ENCODE measurements at regions not wholly inside any gene's neighbourhood (a gene's known extent, or its start where the extent isn't known, plus 50 kb on each side); places are given as distances from the start of the nearest gene placed in this dataset.
"Not testable (repeated sequence)": the region's sequence is repeated elsewhere in the genome, so short reads cannot be mapped to it uniquely, and the experiment has no call there.

DNA sequence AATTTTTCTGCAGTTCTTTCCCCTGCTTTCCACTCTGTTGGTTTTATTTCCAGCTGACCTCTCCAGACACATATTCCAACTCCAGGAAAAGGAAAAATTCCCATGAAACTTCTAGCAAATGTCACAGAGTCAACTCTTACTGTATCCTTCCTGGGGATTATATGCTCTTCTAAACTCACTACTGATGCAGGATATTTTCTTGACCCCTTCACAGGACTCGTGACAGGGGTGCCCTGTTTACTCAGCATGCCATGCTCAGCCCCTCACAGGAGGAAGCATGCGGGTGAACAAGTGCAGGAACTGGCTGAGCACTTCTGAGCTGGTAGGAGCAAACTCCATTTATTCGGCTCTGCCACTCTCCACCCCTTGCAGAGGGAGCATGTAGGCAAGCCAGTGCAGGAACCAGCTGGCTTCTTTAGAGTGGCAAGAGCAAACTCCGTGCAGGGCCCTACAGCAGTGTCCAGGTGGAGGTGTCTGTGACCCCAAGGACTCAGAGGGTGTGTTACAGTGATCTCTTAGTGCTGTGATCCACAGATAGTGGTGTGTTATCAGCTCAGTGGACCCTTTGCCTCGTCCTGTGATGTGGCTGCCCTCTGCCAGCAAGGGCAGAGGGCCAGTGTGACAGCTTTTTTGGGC is 413.6 kb upstream of the GRM7 start:
- ATAC-seq (no peak), DNase-seq (no peak)
- intact Hi-C loops (cut with micrococcal nuclease) = no loop called here

DNA sequence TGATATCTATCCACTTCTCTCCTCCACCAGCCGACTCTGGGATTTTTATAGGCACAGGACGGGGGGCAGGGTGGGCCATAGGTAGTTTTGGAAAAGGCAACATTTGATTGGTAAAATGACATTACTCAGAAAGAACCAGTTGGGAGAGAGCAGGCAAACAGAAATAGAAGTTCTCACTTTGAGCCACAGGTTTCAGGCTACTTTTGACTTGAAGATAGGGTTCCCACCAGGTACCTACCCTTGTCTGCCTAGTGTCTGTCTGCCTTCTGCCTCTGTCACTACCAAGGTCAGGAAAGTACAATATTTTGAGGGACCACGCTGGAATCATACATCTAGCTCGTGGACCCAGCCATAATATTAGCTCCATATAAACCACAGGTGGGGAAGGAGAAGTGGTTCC is 412.9 kb upstream of the GRM7 start:
- ATAC-seq = no peak
- no peak for DNase-seq
- intact Hi-C loops (cut with micrococcal nuclease) = no loop called here

DNA sequence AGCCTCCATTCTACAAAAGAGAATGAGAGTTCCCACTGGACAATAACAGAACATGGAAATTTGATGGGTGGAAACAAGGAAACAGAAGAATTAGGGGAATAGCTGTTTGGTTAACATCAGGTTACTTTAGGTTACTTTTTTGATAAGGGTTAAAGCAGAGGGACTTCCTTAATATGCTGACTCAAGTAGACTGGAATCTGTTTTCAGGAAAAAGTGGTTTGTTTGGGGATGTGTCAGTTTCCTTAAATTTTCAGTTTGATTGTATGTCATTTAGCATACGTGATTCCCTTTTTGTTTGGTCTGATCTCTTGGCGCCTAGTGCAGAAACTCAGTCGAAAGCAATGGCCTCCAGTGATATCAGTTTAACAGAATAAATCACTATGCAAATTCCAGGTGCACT is 411.8 kb upstream of the GRM7 start:
- ATAC-seq = no peak
- DNase-seq = no peak
- intact Hi-C loops (cut with micrococcal nuclease) = no loop called here

- intact Hi-C loops (cut with micrococcal nuclease) = no loop called here
- no peak for ATAC-seq
- no peak for DNase-seq
These were observed 407.9 kb upstream of the GRM7 start for GRCh38 chr3:6452974-6453373.

- intact Hi-C loops (cut with micrococcal nuclease) = no loop called here
- ATAC-seq = no peak
- DNase-seq = no peak
These were observed 405.9 kb upstream of the GRM7 start for GRCh38 chr3:6455031-6455430.

DNA sequence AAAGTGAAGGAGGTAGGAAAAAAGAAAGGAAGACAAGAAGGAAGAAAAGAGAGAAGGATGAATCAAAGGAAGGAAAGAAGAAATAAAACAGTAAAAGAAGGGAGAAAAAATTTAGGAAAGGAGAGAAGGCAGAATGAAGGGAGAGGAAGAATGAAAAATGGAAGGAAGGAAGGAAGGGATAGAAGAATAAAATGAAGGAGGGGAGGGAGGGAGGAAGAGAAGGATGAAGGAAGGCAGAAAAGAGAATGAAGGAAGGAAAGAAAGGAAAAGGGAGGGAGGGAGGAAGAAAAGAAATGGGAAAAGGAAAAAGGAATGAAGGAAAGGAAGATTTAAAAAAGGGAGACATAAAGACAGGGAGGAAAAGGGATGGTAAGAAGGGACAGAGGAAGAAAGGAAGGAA is 393.7 kb upstream of the GRM7 start:
- intact Hi-C loops (cut with micrococcal nuclease) = no loop called here
- no peak for DNase-seq
- ATAC-seq = no peak

DNA sequence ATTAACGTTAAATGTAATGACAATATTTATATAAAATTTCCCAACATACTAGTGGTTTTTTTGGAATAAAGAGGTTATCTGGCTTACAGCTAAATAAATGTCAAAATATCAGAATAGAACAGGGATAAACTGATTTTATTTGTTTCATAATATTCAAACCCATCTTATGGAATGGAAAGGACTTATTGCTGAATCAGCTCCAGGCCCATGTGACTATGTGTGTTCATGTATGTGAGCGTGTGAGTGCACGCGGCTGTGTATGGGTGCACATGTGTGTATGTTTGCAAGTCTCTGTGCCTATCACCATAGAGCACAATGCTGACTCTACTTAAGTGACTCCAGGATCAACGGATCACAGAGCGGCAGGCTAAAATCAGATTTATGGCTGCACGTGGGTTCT is 392.3 kb upstream of the GRM7 start:
- intact Hi-C loops (cut with micrococcal nuclease) = no loop called here
- no peak for DNase-seq
- ATAC-seq = no peak

- DNase-seq (no peak), ATAC-seq (no peak)
- intact Hi-C loops (cut with micrococcal nuclease) = no loop called here
These were observed 389.2 kb upstream of the GRM7 start for GRCh38 chr3:6471744-6472143.

DNA sequence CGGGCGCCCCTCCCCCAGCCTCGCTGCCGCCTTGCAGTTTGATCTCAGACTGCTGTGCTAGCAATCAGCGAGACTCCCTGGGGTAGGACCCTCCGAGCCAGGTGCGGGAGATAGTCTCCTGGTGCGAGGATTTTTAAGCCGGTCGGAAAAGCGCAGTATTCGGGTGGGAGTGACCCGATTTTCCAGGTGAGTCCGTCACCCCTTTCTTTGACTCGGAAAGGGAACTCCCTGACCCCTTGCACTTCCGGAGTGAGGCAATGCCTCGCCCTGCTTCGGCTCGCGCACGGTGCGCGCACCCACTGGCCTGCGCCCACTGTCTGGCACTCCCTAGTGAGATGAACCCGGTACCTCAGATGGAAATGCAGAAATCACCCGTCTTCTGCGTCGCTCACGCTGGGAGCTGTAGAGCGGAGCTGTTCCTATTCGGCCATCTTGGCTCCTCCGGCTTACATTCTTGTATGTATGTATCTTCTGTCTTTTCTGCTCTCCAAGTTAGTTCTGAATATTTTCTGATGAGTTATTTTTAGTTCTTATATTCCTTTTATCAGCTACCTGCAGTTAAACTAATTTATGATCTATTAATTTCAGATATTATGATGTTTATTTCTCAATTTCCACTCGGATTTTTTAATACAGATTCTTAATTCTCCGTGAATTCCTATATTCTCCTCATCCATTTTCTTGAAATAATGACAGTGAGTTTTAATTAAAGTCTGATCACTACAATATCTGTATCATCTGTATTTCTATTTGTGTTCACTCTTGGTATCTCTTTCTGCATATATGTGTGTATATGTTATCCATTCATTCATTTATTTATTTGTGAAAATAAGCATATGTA is 370.2 kb upstream of the GRM7 start:
- ATAC-seq = not testable (repeated sequence)

DNA sequence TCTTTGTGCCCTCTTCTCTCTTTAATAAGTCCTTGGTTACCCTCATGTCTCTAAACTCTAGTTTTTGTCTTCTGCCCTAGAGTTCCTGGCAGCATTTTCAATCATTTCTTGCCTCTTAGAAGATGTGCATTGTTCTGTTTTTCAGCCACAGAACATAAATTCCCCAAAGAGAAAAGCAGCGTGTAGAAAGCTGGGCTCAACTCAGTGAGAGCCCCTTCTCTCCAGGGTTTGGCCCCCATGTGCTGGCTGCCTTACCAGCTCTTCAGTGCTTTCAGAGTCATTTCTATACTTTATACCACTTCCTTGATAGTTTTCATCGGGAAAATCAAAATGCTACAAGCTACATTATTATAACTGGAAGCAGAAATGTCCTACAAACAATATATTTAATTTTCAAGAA is 369.1 kb upstream of the GRM7 start:
- ATAC-seq (no peak), DNase-seq (no peak)
- intact Hi-C loops (cut with micrococcal nuclease) = no loop called here

More for the DNA sequence above, 370.2 kb upstream of the GRM7 start:
- intact Hi-C loops (cut with micrococcal nuclease); DNase-seq: not testable (repeated sequence)

DNA sequence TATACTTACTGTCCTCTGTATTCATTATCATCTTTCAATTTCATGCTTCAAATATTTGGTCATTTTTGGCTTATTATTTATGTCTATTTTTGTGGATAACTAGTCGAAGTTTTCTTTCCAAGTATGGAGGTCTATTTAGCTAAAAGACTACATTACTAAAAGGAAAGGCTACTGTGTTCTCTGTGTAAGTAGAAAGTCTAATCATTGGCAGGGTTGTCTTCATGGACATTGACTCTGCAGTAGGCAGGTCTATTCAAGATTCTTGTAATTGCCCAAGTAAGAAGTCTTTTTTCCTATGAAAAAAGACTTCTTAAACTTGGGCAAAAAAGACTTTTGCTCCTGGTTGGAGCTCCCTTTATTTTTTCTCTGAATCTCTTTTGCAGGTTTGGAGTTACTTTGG is 368.6 kb upstream of the GRM7 start:
- no peak for ATAC-seq
- intact Hi-C loops (cut with micrococcal nuclease) = no loop called here
- DNase-seq = no peak

DNA sequence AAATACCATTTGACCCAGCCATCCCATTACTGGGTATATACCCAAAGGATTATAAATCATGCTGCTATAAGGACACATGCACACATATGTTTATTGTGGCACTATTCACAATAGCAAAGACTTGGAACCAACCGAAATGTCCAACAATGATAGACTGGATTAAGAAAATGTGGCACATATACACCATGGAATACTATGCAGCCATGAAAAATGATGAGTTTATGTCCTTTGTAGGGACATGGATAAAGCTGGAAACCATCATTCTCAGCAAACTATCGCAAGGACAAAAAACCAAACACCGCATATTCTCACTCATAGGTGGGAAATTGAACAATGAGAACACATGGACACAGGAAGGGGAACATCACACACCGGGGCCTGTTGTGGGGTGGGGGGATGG is 362.0 kb upstream of the GRM7 start:
- DNase-seq; intact Hi-C loops (cut with micrococcal nuclease); ATAC-seq: not testable (repeated sequence)

DNA sequence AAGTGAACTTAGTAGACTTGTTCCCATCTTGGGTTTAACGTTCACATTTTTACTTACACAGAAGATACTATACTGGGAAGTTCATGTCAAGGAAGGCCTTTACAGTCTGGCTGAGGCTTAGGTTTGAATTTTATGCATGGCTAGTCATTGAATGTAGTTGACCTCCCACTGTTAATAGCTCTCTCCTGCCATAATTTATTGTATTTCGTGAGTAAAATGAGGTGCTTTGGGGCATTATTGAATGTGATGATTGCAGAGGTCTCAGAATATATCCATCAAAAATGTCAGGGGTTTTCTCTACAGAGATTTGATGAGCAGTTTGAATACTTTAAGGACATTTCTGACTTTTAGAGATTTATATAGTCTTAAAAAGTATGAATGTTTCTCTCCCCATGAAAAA is 356.6 kb upstream of the GRM7 start:
- intact Hi-C loops (cut with micrococcal nuclease) = no loop called here
- DNase-seq (no peak), ATAC-seq (no peak)

GRCh38 chr3:6504834-6505233 is 356.1 kb upstream of the GRM7 start:
- intact Hi-C loops (cut with micrococcal nuclease) = no loop called here
- DNase-seq (no peak), ATAC-seq (no peak)

DNA sequence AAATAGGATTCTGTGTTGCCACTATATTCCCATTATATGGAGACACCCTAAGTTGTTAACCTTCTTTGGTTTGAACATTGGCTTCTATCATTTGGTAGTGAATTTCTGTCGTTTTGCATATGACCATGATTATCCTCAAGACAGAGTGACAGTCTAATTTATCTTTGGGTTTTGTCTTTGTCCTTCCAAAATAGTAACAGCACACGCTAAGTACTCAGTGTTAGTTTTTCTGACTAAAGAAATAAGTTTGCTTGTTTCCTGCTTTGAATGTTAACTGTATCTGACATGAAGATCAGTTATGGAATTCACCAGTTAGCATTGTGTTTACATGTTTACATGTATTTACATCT is 352.5 kb upstream of the GRM7 start:
- no peak for ATAC-seq
- intact Hi-C loops (cut with micrococcal nuclease) = no loop called here
- DNase-seq = no peak

DNA sequence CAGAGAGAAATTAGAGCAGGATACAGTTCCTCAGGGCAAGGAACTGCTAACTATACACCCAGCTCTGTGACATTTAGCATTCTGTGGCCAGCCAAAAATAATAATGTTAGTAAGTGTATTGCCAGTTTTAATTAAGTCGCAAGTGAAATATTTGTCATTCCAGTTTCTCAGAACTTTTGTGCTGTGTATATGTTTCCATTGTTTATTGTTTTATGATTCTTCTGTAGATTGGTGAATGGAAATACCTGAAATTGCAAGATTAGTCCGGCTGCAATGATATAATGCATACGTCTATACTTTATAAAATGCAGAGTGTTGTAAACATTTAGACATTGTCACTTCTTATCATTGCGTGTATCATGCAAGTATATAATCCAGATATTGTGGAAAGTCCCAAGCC is 351.3 kb upstream of the GRM7 start:
- intact Hi-C loops (cut with micrococcal nuclease) = no loop called here
- DNase-seq = no peak
- no peak for ATAC-seq

- ATAC-seq (no peak), DNase-seq (no peak)
- intact Hi-C loops (cut with micrococcal nuclease) = no loop called here
These were observed 350.2 kb upstream of the GRM7 start for GRCh38 chr3:6510713-6511112.

GRCh38 chr3:6512172-6512800 is 348.6 kb upstream of the GRM7 start:
- ATAC-seq = no peak
- no peak for DNase-seq
- intact Hi-C loops (cut with micrococcal nuclease) = no loop called here

GRCh38 chr3:6516143-6516542 is 344.8 kb upstream of the GRM7 start:
- DNase-seq (no peak), ATAC-seq (no peak)
- intact Hi-C loops (cut with micrococcal nuclease) = no loop called here

DNA sequence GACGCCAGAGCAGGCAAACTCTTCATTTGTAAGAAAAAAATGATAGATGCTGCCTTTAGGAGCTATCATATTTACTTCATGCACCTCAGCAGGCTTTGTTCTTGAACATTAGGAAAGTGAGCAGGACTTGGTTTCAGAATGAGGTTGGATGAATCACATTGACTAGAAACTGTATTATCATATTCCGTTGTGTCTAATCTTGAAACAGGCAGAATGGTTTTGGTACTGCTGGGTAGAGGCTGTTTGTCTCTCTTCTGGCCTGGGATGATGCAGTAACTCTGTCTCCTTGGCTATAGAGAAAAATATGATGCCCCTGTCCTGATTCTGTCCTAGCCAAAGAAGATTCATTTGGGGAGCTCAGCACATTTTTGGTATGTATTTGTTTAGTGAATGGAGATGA is 344.2 kb upstream of the GRM7 start:
- no peak for DNase-seq
- no peak for ATAC-seq
- intact Hi-C loops (cut with micrococcal nuclease) = no loop called here

Measured in left ventricle myocardium superior (tissue), 1 donor.